OCI-LY7 (cell line): ENCODE measurements at regions not wholly inside any gene's neighbourhood (a gene's known extent, or its start where the extent isn't known, plus 50 kb on each side); places are given as distances from the start of the nearest gene placed in this dataset.
"Not testable (repeated sequence)": the region's sequence is repeated elsewhere in the genome, so short reads cannot be mapped to it uniquely, and the experiment has no call there.

ENCODE experiments used
- BruUV-seq: library from RNA; stranded (reverse); fragments of 400-500 nt; replicated peaks from 2 replicates; lab custom pipeline; 2021; lab: Mats Ljungman, UMichigan
- CTCF ChIA-PET: fragments of 300-600 bp; sonication (Branson Sonifier 250); formaldehyde crosslinking; loops from one replicate; lab custom pipeline; 2022; ENCODE audit warnings: antibody characterized with exemption; ENCODE audit not compliant: unreplicated experiment; lab: Charles Lee
- POLR2A ChIA-PET: fragments of 300-600 bp; sonication (Branson Sonifier 250); formaldehyde crosslinking; loops from one replicate; lab custom pipeline; 2022; ENCODE audit warnings: antibody characterized with exemption; lab: Charles Lee
- DNase-seq: peaks from one replicate; pipeline ENCODE4 v3.0.0-alpha.2; 2015; ENCODE audit warnings: low spot score
- H2AFZ ChIP-seq: fragments of 200-600 bp; sonication (generic), shearing (Covaris generic); 2 replicates; pipeline ENCODE4 v1.6.1; 2014; ENCODE audit warnings: mild to moderate bottlenecking, antibody characterized with exemption, low read length, moderate library complexity
- H3K27ac ChIP-seq: fragments of 200-600 bp; sonication (generic); 2 replicates; pipeline ENCODE4 v1.5.1; 2014; ENCODE audit warnings: mixed run types, low read depth, mild to moderate bottlenecking, moderate library complexity, low read length, inconsistent platforms; ENCODE audit not compliant: poor library complexity, severe bottlenecking
- H3K36me3 ChIP-seq: fragments of 200-600 bp; sonication (generic); 2 replicates; pipeline ENCODE4 v1.6.1; 2014; ENCODE audit warnings: mild to moderate bottlenecking, antibody characterized with exemption, low read length, moderate library complexity, mixed read lengths; ENCODE audit not compliant: insufficient read depth
- H3K4me1 ChIP-seq: fragments of 200-600 bp; sonication (generic); 2 replicates; pipeline ENCODE4 v1.5.1; 2014; ENCODE audit warnings: mild to moderate bottlenecking, low read length; ENCODE audit not compliant: insufficient read depth, poor library complexity, severe bottlenecking
- H3K4me2 ChIP-seq: fragments of 200-600 bp; sonication (generic); 2 replicates; pipeline ENCODE4 v1.6.1; 2014; ENCODE audit warnings: mild to moderate bottlenecking, low read length
- H3K4me3 ChIP-seq: fragments of 200-600 bp; sonication (generic); 2 replicates; pipeline ENCODE4 v1.5.1; 2014; ENCODE audit warnings: mild to moderate bottlenecking, low read depth, low read length; ENCODE audit not compliant: poor library complexity, severe bottlenecking
- H3K79me2 ChIP-seq: fragments of 200-600 bp; sonication (generic); 2 replicates; pipeline ENCODE4 v1.6.1; 2016; ENCODE audit warnings: low read depth, mild to moderate bottlenecking, low read length, moderate library complexity, mixed read lengths; ENCODE audit not compliant: insufficient read depth
- H3K9me2 ChIP-seq: fragments of 200-600 bp; sonication (generic); 2 replicates; pipeline ENCODE4 v1.6.1; 2016; ENCODE audit warnings: mild to moderate bottlenecking, low read length, mixed read lengths; ENCODE audit not compliant: insufficient read depth
- H3K9me3 ChIP-seq: fragments of 200-600 bp; sonication (generic); 2 replicates; pipeline ENCODE4 v1.6.1; 2014; ENCODE audit warnings: mild to moderate bottlenecking, mixed run types, low read length, mixed read lengths
- H4K20me1 ChIP-seq: fragments of 200-600 bp; sonication (generic); 2 replicates; pipeline ENCODE4 v1.6.1; 2014; ENCODE audit warnings: mild to moderate bottlenecking, antibody characterized with exemption, low read length, moderate library complexity, mixed read lengths; ENCODE audit not compliant: insufficient read depth
- EZH2phosphoT487 ChIP-seq: fragments of 200-600 bp; sonication (generic); IDR thresholded peaks from 2 replicates; pipeline ENCODE4 v1.6.1; 2018; ENCODE audit warnings: low read depth, borderline replicate concordance, mild to moderate bottlenecking, mixed run types, antibody characterized with exemption, low read length, moderate library complexity, mixed read lengths
- intact Hi-C: fragments of 100-400 bp; cut with micrococcal nuclease; formaldehyde crosslinking; loops from one replicate; pipeline ENCODE4 v1.10.0; 2022; ENCODE audit not compliant: unreplicated experiment
- TF ChIP-seq, protein P1 (sequence below): fragments of 200-600 bp; sonication (generic); conservative IDR thresholded peaks from 2 replicates; pipeline ENCODE4 v1.5.1; 2014; ENCODE audit warnings: mild to moderate bottlenecking, antibody characterized with exemption, low read length, moderate library complexity, mixed read lengths

DNA sequence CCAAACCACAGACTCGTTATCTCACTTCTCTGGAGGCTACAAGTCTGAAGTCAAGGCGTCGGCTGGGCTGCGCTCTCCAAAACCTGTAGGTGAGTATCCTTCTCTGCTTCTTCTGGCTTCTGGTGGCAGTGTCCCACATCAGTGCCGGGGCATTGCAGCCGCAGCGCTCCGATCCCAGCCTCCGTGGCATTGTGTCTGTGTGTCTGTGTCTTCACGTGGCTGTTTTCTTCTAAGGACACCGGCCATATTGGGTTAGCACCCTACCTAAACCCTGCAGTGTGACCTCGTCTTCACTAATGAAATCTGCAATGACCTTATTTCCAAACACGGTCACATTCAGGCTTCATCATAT, 584.9 kb upstream of the COBL start:
- Histone ChIP-seq H3K27ac (no peak overlapping the region), H3K4me2 (no peak overlapping the region), H3K9me2 (no peaks in the 10 kb centered on the region), H3K4me1 (no peaks in the 10 kb centered on the region), H2AFZ (no peak overlapping the region), H3K9me3 (no peaks in the 10 kb centered on the region), H3K4me3 (no peak overlapping the region), H3K36me3 (no peaks in the 10 kb centered on the region), H3K79me2 (no peaks in the 10 kb centered on the region), H4K20me1 (no peaks in the 10 kb centered on the region)
- no peak for DNase-seq
- TF ChIP-seq, protein P1, sequence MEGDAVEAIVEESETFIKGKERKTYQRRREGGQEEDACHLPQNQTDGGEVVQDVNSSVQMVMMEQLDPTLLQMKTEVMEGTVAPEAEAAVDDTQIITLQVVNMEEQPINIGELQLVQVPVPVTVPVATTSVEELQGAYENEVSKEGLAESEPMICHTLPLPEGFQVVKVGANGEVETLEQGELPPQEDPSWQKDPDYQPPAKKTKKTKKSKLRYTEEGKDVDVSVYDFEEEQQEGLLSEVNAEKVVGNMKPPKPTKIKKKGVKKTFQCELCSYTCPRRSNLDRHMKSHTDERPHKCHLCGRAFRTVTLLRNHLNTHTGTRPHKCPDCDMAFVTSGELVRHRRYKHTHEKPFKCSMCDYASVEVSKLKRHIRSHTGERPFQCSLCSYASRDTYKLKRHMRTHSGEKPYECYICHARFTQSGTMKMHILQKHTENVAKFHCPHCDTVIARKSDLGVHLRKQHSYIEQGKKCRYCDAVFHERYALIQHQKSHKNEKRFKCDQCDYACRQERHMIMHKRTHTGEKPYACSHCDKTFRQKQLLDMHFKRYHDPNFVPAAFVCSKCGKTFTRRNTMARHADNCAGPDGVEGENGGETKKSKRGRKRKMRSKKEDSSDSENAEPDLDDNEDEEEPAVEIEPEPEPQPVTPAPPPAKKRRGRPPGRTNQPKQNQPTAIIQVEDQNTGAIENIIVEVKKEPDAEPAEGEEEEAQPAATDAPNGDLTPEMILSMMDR = no peak
- TF ChIP-seq EZH2phosphoT487 = no peak
- CTCF ChIA-PET = no interaction called here
- POLR2A ChIA-PET = no interaction called here
- no TSS peak for BruUV-seq
- intact Hi-C loops = no loop called here

DNA sequence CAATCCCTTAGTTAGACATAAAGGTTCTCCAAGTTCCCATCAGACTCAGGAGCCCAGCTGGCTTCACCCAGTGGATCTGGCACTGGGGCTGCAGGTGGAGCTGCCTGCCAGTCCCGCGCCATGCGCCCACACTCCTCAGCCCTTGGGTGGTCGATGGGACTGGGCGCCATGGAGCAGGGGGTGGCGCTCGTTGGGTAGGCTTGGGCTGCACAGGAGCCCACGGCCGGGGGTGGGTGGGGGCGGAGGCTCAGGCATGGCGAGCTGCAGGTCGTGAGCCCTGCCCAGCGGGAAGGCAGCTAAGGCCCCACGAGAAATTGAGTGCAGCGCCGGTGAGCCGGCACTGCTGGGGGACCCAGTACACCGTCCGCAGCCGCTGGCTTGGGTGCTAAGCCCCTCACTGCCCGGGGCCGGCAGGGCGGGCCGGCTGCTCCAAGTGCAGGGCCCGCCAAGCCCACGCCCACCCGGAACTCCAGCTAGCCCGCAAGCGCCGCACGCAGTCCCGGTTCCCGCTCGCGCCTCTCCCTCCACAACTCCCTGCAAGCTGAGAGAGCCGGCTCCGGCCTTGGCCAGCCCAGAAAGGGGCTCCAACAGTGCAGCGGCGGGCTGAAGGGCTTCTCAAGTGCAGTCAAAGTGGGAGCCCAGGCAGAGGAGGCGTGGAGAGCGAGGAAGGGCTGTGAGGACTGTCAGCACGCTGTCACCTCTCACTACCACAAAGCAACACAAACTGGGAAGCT, 584.3 kb upstream of the COBL start:
- H3K36me3 ChIP-seq, intact Hi-C loops, H3K4me2 ChIP-seq: not testable (repeated sequence)

DNA sequence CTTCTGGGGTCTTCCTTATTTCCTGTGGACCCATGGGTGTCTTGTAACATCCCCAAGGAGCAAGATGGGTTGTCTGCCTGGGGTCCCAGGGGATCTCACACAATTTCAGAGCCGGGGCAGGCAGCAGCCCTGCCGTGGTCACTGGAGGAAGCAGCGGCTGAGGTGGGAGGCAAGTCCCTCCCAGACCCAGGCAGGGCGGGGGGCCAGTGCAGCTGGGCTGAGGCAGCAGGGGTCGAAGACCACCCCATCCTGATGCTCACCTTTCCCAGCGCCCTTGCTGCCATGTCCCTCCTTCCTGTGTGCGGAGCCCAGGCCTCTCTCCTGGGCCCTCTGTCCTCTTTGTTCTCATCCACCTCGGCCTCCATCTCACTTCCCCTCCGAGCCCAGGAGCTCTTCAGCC, 583.0 kb upstream of the COBL start:
- Histone ChIP-seq H2AFZ (no peak overlapping the region), H3K4me2 (no peak overlapping the region), H3K4me1 (no peaks in the 10 kb centered on the region), H3K79me2 (no peaks in the 10 kb centered on the region), H3K9me2 (no peaks in the 10 kb centered on the region), H3K36me3 (no peaks in the 10 kb centered on the region), H3K9me3 (no peaks in the 10 kb centered on the region), H3K4me3 (no peak overlapping the region), H3K27ac (no peak overlapping the region), H4K20me1 (no peaks in the 10 kb centered on the region)
- TF ChIP-seq EZH2phosphoT487 = no peak
- TF ChIP-seq, protein P1 = no peak
- intact Hi-C loops = no loop called here
- BruUV-seq = no TSS peak
- ChIA-PET CTCF (no interaction called here), POLR2A (no interaction called here)
- no peak for DNase-seq

More for the DNA sequence above, 584.3 kb upstream of the COBL start:
- H3K4me1 ChIP-seq, H2AFZ ChIP-seq, DNase-seq, POLR2A ChIA-PET, H3K9me3 ChIP-seq, H3K4me3 ChIP-seq, CTCF ChIA-PET, H4K20me1 ChIP-seq, H3K79me2 ChIP-seq, BruUV-seq, H3K27ac ChIP-seq, H3K9me2 ChIP-seq: not testable (repeated sequence)
